WI38 (cell line): ENCODE measurements at regions not wholly inside any gene's neighbourhood (a gene's known extent, or its start where the extent isn't known, plus 50 kb on each side); places are given as distances from the start of the nearest gene placed in this dataset.

Experiments
- H3K4me3 ChIP-seq: 2 replicates; pipeline ENCODE4 v1.5.1; 2011; ENCODE audit warnings: low read depth, mild to moderate bottlenecking, control low read depth, low read length
- TF ChIP-seq, protein P1 (sequence below): IDR thresholded peaks from 2 replicates; pipeline ENCODE4 v1.5.1; 2012; ENCODE audit warnings: low read depth, mild to moderate bottlenecking, control low read depth, low read length

DNA sequence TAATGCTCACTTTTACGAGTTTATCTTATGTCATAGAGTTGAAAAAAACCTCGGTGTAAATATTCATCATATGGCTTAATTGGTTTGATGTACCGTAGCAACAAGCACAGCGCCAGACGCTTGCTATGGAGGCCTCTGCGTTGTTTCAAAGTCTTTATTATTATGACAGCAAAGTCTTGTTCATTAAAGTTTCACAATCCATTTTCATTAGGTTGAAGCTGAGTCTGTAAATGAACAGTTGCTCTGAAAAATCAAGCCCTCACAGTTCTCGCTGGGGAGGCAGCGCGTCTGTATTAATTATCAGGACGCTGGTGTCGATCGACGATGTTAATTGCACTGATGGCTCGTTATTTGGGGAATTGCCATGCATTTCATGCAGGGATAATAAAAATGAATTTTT lies 185.6 kb downstream of the INSC start:
- TF ChIP-seq, protein P1, sequence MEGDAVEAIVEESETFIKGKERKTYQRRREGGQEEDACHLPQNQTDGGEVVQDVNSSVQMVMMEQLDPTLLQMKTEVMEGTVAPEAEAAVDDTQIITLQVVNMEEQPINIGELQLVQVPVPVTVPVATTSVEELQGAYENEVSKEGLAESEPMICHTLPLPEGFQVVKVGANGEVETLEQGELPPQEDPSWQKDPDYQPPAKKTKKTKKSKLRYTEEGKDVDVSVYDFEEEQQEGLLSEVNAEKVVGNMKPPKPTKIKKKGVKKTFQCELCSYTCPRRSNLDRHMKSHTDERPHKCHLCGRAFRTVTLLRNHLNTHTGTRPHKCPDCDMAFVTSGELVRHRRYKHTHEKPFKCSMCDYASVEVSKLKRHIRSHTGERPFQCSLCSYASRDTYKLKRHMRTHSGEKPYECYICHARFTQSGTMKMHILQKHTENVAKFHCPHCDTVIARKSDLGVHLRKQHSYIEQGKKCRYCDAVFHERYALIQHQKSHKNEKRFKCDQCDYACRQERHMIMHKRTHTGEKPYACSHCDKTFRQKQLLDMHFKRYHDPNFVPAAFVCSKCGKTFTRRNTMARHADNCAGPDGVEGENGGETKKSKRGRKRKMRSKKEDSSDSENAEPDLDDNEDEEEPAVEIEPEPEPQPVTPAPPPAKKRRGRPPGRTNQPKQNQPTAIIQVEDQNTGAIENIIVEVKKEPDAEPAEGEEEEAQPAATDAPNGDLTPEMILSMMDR: no peak
- H3K4me3 ChIP-seq: no peak overlapping the region

DNA sequence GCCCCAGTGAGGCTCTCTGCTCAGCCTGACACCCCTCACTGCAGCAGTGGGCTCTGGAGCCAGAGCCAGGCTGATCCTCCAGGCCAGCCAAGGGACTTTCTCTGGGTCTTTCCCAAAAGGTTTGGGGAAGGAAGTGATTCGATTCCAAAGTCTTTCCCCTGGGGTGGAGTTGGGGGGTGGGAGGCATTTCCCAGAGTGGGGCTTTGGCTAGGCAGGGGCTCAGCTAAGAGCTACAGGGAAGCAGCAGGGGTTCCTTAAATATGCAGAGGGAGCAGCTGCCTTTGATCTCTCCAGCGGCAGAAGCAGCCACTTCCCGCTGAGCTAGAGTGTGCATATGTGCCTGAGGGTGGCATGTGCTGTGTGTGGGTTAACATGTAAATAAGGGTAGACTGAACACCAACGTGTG lies 192.9 kb downstream of the INSC start:
- no peak overlapping the region for H3K4me3 ChIP-seq
- TF ChIP-seq, protein P1: no peak

DNA sequence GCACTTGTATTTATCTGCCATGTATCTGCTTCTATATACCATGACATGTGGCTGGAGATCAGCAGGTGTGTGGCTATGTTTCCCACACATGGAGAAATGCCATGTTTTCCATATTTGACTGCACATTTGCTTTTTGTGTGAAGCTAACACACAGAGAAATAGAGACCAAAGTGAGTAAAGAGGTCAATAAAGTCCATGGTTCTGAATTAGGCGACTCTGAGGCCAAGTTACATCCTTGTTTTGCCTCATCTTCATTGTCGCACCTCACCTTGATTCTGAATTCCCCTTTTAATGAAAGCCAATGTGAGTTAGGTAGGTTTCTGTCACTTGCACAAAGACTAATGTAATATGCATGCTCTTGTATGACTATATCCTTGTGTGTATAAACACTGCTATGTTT lies 194.1 kb downstream of the INSC start:
- TF ChIP-seq, protein P1: no peak
- H3K4me3 ChIP-seq: no peak overlapping the region

DNA sequence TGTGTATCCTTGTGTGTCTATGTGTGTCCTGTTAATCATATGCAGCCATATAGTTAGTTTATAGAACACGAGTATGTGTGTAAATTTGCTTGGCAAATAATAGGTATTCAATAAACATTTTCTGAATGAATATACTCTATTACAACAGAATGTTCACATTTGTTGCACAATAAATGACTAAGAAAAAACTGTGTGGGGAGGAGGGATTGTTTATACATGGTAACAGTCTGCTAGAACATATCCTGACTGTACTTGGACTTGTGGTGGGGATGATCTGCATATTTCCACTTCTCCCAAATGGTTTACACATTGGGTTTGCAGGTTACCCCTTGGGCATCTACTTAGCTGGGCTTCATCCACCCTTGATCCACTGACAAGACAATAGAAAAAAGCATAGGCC lies 194.6 kb downstream of the INSC start:
- H3K4me3 ChIP-seq: no peak overlapping the region

DNA sequence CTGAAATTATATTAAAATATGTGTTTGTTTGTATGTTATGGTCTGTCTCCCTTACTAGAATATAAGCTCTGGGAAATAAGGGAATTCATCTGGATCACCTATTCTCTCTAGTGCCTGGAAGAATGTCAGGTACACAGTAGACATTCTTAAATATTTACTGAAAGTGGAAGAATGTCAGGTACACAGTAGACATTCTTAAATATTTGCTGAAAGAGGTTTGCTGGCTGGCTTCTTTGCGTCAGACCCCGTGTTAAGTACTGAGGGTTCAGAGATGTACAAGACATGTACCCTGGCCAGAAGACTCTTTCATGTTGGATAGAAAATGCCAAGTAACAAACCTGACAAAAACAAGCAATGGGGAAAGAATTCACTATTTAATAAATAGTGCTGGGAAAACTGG lies 199.1 kb downstream of the INSC start:
- no peak overlapping the region for H3K4me3 ChIP-seq
- TF ChIP-seq, protein P1: no peak

More for the DNA sequence above, 194.6 kb downstream of the INSC start:
- TF ChIP-seq, protein P1: no peak

DNA sequence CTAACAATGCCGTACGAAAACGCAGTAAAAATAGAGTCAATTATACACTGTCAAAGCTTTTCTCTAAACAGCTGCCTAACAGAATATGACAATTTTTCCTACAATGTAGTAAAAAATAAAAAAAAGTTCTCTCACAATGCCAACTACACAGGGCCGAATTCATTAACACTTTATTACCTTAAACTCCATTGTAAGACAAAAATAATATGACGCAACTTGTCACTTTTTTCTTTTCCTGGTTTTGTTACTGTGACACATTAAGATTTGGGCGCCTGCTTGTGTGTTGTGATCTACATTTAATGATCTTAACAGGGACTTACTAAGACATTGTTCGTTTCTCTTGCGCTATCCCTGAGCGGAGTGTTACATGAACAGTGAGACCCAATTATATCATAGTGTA lies 204.1 kb downstream of the INSC start:
- H3K4me3 ChIP-seq: no peak overlapping the region
- TF ChIP-seq, protein P1: no peak

DNA sequence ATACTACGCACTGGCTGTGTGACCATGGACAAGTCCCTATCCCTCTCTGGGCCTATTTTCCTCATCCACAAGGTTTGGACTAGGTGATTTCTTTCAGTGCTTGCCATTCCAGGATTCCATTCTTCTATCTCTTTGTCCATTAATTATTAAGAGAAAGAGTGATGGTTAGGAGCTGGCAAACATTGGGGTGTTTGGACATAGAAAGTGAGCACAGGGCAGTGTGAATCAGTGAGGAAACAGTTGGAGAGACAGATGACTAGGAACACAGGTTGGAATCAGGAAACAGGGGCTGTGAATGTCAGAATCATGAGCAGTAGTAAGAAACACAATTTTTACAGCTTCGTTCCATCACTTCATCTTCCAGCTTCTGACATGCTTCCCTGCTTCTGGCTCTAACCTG lies 211.8 kb downstream of the INSC start:
- TF ChIP-seq, protein P1: no peak
- H3K4me3 ChIP-seq: no peak overlapping the region
